ENCODE measurements at regions not wholly inside any gene's neighbourhood (a gene's known extent, or its start where the extent isn't known, plus 50 kb on each side); places are given as distances from the start of the nearest gene placed in this dataset.

GRCh38 chr13:95352486-95352885, 51.2 kb upstream of the ABCC4 start:
- Mint-ChIP-seq H3K4me1 (no peaks in the 10 kb centered on the region), H3K9me3 (peaks cover 0 to 2% (median 0%) of the 10 kb centered on the region in 5 donors), H3K36me3 (peaks cover 0 to 1% (median 0%) of the 10 kb centered on the region in 3 donors), H3K27me3 (peaks cover 20 to 23% of the 10 kb centered on the region in 2 donors), H3K4me3 (no peak overlapping the region), H3K27ac (no peak overlapping the region)
- H3K4me1 ChIP-seq (ENCODE audit: insufficient read depth, low read length) = no peaks in the 10 kb centered on the region
- H3K36me3 ChIP-seq (ENCODE audit: insufficient read depth, low read length) = no peaks in the 10 kb centered on the region
- no peaks in the 10 kb centered on the region for H3K27me3 ChIP-seq (ENCODE audit: insufficient read depth, low read length, poor library complexity, severe bottlenecking)
- no peak overlapping the region for H3K27ac ChIP-seq (ENCODE audit: low read depth, low read length)
- H3K4me3 ChIP-seq (ENCODE audit: low read length) = no peak overlapping the region
- no peaks in the 10 kb centered on the region for H3K9me3 ChIP-seq (ENCODE audit: low read length)
- DNase-seq = no peak
- POLR2A ChIA-PET = no interaction called here
- CTCF ChIA-PET = no interaction called here

- CTCF ChIA-PET = no interaction called here
Measured at GRCh38 chr13:95354156-95354555, 52.9 kb upstream of the ABCC4 start.

GRCh38 chr13:95354680-95355487, 53.6 kb upstream of the ABCC4 start:
- H3K4me3 Mint-ChIP-seq = no peak overlapping the region
- no peak overlapping the region for H3K27ac ChIP-seq (ENCODE audit: low read depth, low read length)
- ChIA-PET POLR2A (no interaction called here), CTCF (no interaction called here)
- H3K27me3 ChIP-seq (ENCODE audit: insufficient read depth, low read length, poor library complexity, severe bottlenecking) = no peaks in the 10 kb centered on the region
- H3K9me3 ChIP-seq (ENCODE audit: low read length) = no peaks in the 10 kb centered on the region
- peaks cover 0 to 1% (median 0%) of the 10 kb centered on the region in 3 donors for H3K36me3 Mint-ChIP-seq
- H3K27me3 Mint-ChIP-seq = peaks cover 18 to 22% of the 10 kb centered on the region in 2 donors
- no peak overlapping the region for H3K27ac Mint-ChIP-seq
- H3K4me1 Mint-ChIP-seq = no peaks in the 10 kb centered on the region
- no peak for DNase-seq
- no peaks in the 10 kb centered on the region for H3K36me3 ChIP-seq (ENCODE audit: insufficient read depth, low read length)
- H3K4me3 ChIP-seq (ENCODE audit: low read length) = no peak overlapping the region
- no peaks in the 10 kb centered on the region for H3K4me1 ChIP-seq (ENCODE audit: insufficient read depth, low read length)
- peaks cover 0 to 2% (median 0%) of the 10 kb centered on the region in 5 donors for H3K9me3 Mint-ChIP-seq

More at GRCh38 chr13:95354156-95354555, 52.9 kb upstream of the ABCC4 start:
- no peaks in the 10 kb centered on the region for H3K4me1 Mint-ChIP-seq
- DNase-seq = no peak
- H3K4me1 ChIP-seq (ENCODE audit: insufficient read depth, low read length) = no peaks in the 10 kb centered on the region
- no peaks in the 10 kb centered on the region for H3K9me3 ChIP-seq (ENCODE audit: low read length)
- POLR2A ChIA-PET = no interaction called here
- no peak overlapping the region for H3K27ac Mint-ChIP-seq
- H3K4me3 Mint-ChIP-seq = no peak overlapping the region
- peaks cover 14 to 24% of the 10 kb centered on the region in 2 donors for H3K27me3 Mint-ChIP-seq
- no peaks in the 10 kb centered on the region for H3K27me3 ChIP-seq (ENCODE audit: insufficient read depth, low read length, poor library complexity, severe bottlenecking)
- H3K36me3 Mint-ChIP-seq = peaks cover 0 to 1% (median 0%) of the 10 kb centered on the region in 3 donors
- no peak overlapping the region for H3K4me3 ChIP-seq (ENCODE audit: low read length)
- H3K9me3 Mint-ChIP-seq = peaks cover 0 to 2% (median 0%) of the 10 kb centered on the region in 5 donors
- H3K27ac ChIP-seq (ENCODE audit: low read depth, low read length) = no peak overlapping the region
- H3K36me3 ChIP-seq (ENCODE audit: insufficient read depth, low read length) = no peaks in the 10 kb centered on the region

- Histone ChIP-seq H3K36me3 (ENCODE audit: insufficient read depth, low read length) (no peaks in the 10 kb centered on the region), H3K27ac (ENCODE audit: low read depth, low read length) (no peak overlapping the region), H3K4me3 (ENCODE audit: low read length) (no peak overlapping the region), H3K27me3 (ENCODE audit: insufficient read depth, low read length, poor library complexity, severe bottlenecking) (no peaks in the 10 kb centered on the region), H3K9me3 (ENCODE audit: low read length) (no peaks in the 10 kb centered on the region), H3K4me1 (ENCODE audit: insufficient read depth, low read length) (no peaks in the 10 kb centered on the region)
- no peak overlapping the region for H3K27ac Mint-ChIP-seq
- DNase-seq = no peak
- ChIA-PET CTCF (no interaction called here), POLR2A (no interaction called here)
- H3K27me3 Mint-ChIP-seq = peaks cover 21 to 22% of the 10 kb centered on the region in 2 donors
- no peak overlapping the region for H3K4me3 Mint-ChIP-seq
- peaks cover 0 to 1% (median 0%) of the 10 kb centered on the region in 3 donors for H3K36me3 Mint-ChIP-seq
- no peaks in the 10 kb centered on the region for H3K9me3 Mint-ChIP-seq
- no peaks in the 10 kb centered on the region for H3K4me1 Mint-ChIP-seq
Measured at GRCh38 chr13:95355494-95355893, 54.2 kb upstream of the ABCC4 start.

- H3K27ac ChIP-seq (ENCODE audit: low read depth, low read length) = no peak overlapping the region
- Mint-ChIP-seq H3K27me3 (peaks cover 19 to 25% of the 10 kb centered on the region in 2 donors), H3K36me3 (no peaks in the 10 kb centered on the region), H3K4me1 (no peaks in the 10 kb centered on the region), H3K4me3 (no peak overlapping the region), H3K9me3 (no peaks in the 10 kb centered on the region), H3K27ac (no peak overlapping the region)
- ChIA-PET POLR2A (no interaction called here), CTCF (no interaction called here)
- H3K4me1 ChIP-seq (ENCODE audit: insufficient read depth, low read length) = no peaks in the 10 kb centered on the region
- H3K36me3 ChIP-seq (ENCODE audit: insufficient read depth, low read length) = no peaks in the 10 kb centered on the region
- H3K9me3 ChIP-seq (ENCODE audit: low read length) = no peaks in the 10 kb centered on the region
- H3K4me3 ChIP-seq (ENCODE audit: low read length) = no peak overlapping the region
- no peak for DNase-seq
- H3K27me3 ChIP-seq (ENCODE audit: insufficient read depth, low read length, poor library complexity, severe bottlenecking) = no peaks in the 10 kb centered on the region
Measured at GRCh38 chr13:95356916-95357315, 55.7 kb upstream of the ABCC4 start.

GRCh38 chr13:95357875-95358274, 56.6 kb upstream of the ABCC4 start:
- Mint-ChIP-seq H3K27ac (no peak overlapping the region), H3K27me3 (peaks cover 14 to 22% of the 10 kb centered on the region in 2 donors), H3K4me3 (no peak overlapping the region), H3K36me3 (no peaks in the 10 kb centered on the region), H3K4me1 (no peaks in the 10 kb centered on the region), H3K9me3 (peaks cover 0 to 2% (median 0%) of the 10 kb centered on the region in 5 donors)
- CTCF ChIA-PET = no interaction called here
- Histone ChIP-seq H3K9me3 (ENCODE audit: low read length) (no peaks in the 10 kb centered on the region), H3K4me1 (ENCODE audit: insufficient read depth, low read length) (no peaks in the 10 kb centered on the region), H3K36me3 (ENCODE audit: insufficient read depth, low read length) (no peaks in the 10 kb centered on the region), H3K4me3 (ENCODE audit: low read length) (no peak overlapping the region), H3K27me3 (ENCODE audit: insufficient read depth, low read length, poor library complexity, severe bottlenecking) (no peaks in the 10 kb centered on the region), H3K27ac (ENCODE audit: low read depth, low read length) (no peak overlapping the region)
- DNase-seq = no peak
- POLR2A ChIA-PET = no interaction called here

- no peaks in the 10 kb centered on the region for H3K9me3 ChIP-seq (ENCODE audit: low read length)
- no peaks in the 10 kb centered on the region for H3K36me3 Mint-ChIP-seq
- CTCF ChIA-PET = no interaction called here
Measured at GRCh38 chr13:95360052-95360451, 58.8 kb upstream of the ABCC4 start.

GRCh38 chr13:95360464-95361097, 59.3 kb upstream of the ABCC4 start:
- ChIA-PET POLR2A (no interaction called here), CTCF (no interaction called here)
- H3K27me3 Mint-ChIP-seq = peaks cover 16 to 24% of the 10 kb centered on the region in 2 donors

More at GRCh38 chr13:95360052-95360451, 58.8 kb upstream of the ABCC4 start:
- no peak overlapping the region for H3K27ac Mint-ChIP-seq
- H3K4me3 Mint-ChIP-seq = no peak overlapping the region
- H3K9me3 Mint-ChIP-seq = peaks cover 0 to 2% (median 0%) of the 10 kb centered on the region in 5 donors
- no peaks in the 10 kb centered on the region for H3K4me1 Mint-ChIP-seq
- no peak overlapping the region for H3K4me3 ChIP-seq (ENCODE audit: low read length)
- DNase-seq = no peak
- peaks cover 16 to 22% of the 10 kb centered on the region in 2 donors for H3K27me3 Mint-ChIP-seq
- POLR2A ChIA-PET = no interaction called here
- no peaks in the 10 kb centered on the region for H3K36me3 ChIP-seq (ENCODE audit: insufficient read depth, low read length)
- H3K27ac ChIP-seq (ENCODE audit: low read depth, low read length) = no peak overlapping the region
- H3K27me3 ChIP-seq (ENCODE audit: insufficient read depth, low read length, poor library complexity, severe bottlenecking) = no peaks in the 10 kb centered on the region
- H3K4me1 ChIP-seq (ENCODE audit: insufficient read depth, low read length) = no peaks in the 10 kb centered on the region

More at GRCh38 chr13:95360464-95361097, 59.3 kb upstream of the ABCC4 start:
- Mint-ChIP-seq H3K9me3 (peaks cover 0 to 2% (median 0%) of the 10 kb centered on the region in 5 donors), H3K36me3 (no peaks in the 10 kb centered on the region), H3K4me1 (no peaks in the 10 kb centered on the region), H3K4me3 (no peak overlapping the region), H3K27ac (no peak overlapping the region)
- no peaks in the 10 kb centered on the region for H3K27me3 ChIP-seq (ENCODE audit: insufficient read depth, low read length, poor library complexity, severe bottlenecking)
- H3K9me3 ChIP-seq (ENCODE audit: low read length) = no peaks in the 10 kb centered on the region
- H3K27ac ChIP-seq (ENCODE audit: low read depth, low read length) = no peak overlapping the region
- no peak for DNase-seq
- no peaks in the 10 kb centered on the region for H3K36me3 ChIP-seq (ENCODE audit: insufficient read depth, low read length)
- H3K4me1 ChIP-seq (ENCODE audit: insufficient read depth, low read length) = no peaks in the 10 kb centered on the region
- H3K4me3 ChIP-seq (ENCODE audit: low read length) = no peak overlapping the region

Measured in CD8-positive, alpha-beta memory T cell (primary cell).